ENCODE measurements at regions not wholly inside any gene's neighbourhood (a gene's known extent, or its start where the extent isn't known, plus 50 kb on each side); places are given as distances from the start of the nearest gene placed in this dataset.

DNA sequence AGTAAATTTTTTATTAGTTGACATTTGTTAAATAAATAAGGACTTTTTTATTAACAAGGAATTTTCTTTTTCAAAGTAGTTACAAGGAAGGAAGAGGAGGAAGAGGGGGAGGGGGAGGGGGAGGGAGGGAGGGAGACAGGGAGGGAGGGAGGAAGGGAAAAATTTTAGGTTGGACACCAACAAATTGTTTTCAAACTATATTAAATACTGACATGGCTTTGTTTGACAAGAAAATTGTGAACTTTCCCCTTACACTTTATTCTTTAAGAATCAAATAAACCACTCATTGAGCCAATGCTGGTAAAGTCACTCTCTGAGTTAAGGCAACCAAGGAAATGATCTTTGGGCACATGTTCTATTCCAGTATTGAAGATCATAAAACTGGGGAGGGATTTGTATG lies 115.7 kb upstream of the PPP2R3A start:
- TF ChIP-seq, protein P1, sequence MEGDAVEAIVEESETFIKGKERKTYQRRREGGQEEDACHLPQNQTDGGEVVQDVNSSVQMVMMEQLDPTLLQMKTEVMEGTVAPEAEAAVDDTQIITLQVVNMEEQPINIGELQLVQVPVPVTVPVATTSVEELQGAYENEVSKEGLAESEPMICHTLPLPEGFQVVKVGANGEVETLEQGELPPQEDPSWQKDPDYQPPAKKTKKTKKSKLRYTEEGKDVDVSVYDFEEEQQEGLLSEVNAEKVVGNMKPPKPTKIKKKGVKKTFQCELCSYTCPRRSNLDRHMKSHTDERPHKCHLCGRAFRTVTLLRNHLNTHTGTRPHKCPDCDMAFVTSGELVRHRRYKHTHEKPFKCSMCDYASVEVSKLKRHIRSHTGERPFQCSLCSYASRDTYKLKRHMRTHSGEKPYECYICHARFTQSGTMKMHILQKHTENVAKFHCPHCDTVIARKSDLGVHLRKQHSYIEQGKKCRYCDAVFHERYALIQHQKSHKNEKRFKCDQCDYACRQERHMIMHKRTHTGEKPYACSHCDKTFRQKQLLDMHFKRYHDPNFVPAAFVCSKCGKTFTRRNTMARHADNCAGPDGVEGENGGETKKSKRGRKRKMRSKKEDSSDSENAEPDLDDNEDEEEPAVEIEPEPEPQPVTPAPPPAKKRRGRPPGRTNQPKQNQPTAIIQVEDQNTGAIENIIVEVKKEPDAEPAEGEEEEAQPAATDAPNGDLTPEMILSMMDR (conservative IDR thresholded peaks at IDR 0.05; ENCODE audit: low read length), result no peak
- TF ChIP-seq EZH2phosphoT487 (IDR thresholded peaks at IDR 0.05; ENCODE audit: borderline replicate concordance, low read depth, low read length), result no peak
- DNase-seq (ENCODE audit: low spot score), result no peak
- intact Hi-C loops (cut with micrococcal nuclease; ENCODE audit: unreplicated experiment), result no loop called here
- Histone ChIP-seq H3K36me3 (ENCODE audit: insufficient read depth, low read length) (no peaks in the 10 kb centered on the region), H3K4me3 (ENCODE audit: low read depth, low read length, poor library complexity, severe bottlenecking) (no peak overlapping the region), H3K27ac (ENCODE audit: low read depth, low read length, poor library complexity, severe bottlenecking) (no peak overlapping the region), H2AFZ (ENCODE audit: low read length) (no peak overlapping the region), H3K9me3 (ENCODE audit: low read length) (no peaks in the 10 kb centered on the region), H3K9me2 (ENCODE audit: insufficient read depth, low read length) (no peaks in the 10 kb centered on the region), H3K4me1 (ENCODE audit: insufficient read depth, low read length, poor library complexity, severe bottlenecking) (no peaks in the 10 kb centered on the region), H4K20me1 (ENCODE audit: insufficient read depth, low read length) (no peaks in the 10 kb centered on the region; the same call in 1 of the 2 replicates), H3K4me2 (ENCODE audit: low read length) (no peak overlapping the region), H3K79me2 (ENCODE audit: insufficient read depth, low read depth, low read length) (no peaks in the 10 kb centered on the region)
- ChIA-PET CTCF (ENCODE audit: unreplicated experiment) (no interaction called here), POLR2A (no interaction called here)
- no TSS peak for BruUV-seq (replicated peaks)

DNA sequence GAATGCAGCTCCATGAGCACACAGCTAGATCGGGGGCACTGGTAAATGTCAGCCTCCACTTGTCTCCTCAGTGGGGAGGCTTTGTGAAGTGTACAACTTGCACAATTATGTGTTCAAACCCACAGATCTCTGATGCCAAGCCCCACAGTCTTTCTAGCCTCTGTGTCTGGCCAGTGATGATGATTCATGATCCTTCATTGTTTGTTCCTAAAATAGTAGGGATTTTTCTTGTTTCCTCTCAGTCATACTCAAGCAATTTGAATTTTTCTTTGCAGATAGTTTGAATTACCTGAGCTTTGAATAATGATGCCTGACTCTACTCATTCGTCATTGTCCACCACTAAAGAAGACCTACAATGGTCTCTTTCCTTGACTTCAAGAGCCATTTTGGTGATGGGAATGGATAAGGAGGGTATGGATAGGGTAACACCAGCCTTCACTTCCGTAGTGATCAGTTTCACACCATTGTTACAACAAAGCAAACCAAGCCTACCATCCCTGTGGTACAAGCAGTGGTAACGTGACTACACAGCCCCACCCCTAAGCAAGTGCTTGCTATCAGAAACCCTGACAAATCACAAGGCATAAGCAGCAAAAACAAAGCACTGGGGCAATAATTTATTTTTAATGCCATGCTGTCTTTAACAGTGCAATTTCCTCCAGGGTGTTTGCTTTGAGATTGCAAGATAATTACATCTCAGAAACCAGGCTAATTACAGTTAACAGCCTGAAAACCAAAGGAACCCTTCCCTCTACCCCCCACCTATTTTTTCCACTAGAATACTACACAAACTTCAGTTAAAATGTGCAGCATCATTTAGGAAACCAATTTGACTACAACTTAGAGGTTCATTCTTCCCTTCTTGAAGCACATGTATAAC lies 114.1 kb upstream of the PPP2R3A start:
- ChIA-PET POLR2A (interaction anchor here (0.8 kb wide), 1 partner anchor 156 kb away, joined by 4 read pairs; no protein-coding TSS in a partner anchor), CTCF (ENCODE audit: unreplicated experiment) (no interaction called here)
- Histone ChIP-seq H3K9me3 (ENCODE audit: low read length) (no peaks in the 10 kb centered on the region), H3K79me2 (ENCODE audit: insufficient read depth, low read depth, low read length) (no peaks in the 10 kb centered on the region), H3K36me3 (ENCODE audit: insufficient read depth, low read length) (no peaks in the 10 kb centered on the region), H3K27ac (ENCODE audit: low read depth, low read length, poor library complexity, severe bottlenecking) (no peak overlapping the region), H3K4me3 (ENCODE audit: low read depth, low read length, poor library complexity, severe bottlenecking) (no peak overlapping the region), H3K9me2 (ENCODE audit: insufficient read depth, low read length) (no peaks in the 10 kb centered on the region), H3K4me1 (ENCODE audit: insufficient read depth, low read length, poor library complexity, severe bottlenecking) (no peaks in the 10 kb centered on the region), H2AFZ (ENCODE audit: low read length) (no peak overlapping the region), H3K4me2 (ENCODE audit: low read length) (no peak overlapping the region), H4K20me1 (ENCODE audit: insufficient read depth, low read length) (no peaks in the 10 kb centered on the region; the same call in 1 of the 2 replicates)
- BruUV-seq (replicated peaks), result no TSS peak
- no peak for TF ChIP-seq EZH2phosphoT487 (IDR thresholded peaks at IDR 0.05; ENCODE audit: borderline replicate concordance, low read depth, low read length)
- TF ChIP-seq, protein P1 (conservative IDR thresholded peaks at IDR 0.05; ENCODE audit: low read length), result no peak
- intact Hi-C loops (cut with micrococcal nuclease; ENCODE audit: unreplicated experiment), result no loop called here
- DNase-seq (ENCODE audit: low spot score), result no peak

DNA sequence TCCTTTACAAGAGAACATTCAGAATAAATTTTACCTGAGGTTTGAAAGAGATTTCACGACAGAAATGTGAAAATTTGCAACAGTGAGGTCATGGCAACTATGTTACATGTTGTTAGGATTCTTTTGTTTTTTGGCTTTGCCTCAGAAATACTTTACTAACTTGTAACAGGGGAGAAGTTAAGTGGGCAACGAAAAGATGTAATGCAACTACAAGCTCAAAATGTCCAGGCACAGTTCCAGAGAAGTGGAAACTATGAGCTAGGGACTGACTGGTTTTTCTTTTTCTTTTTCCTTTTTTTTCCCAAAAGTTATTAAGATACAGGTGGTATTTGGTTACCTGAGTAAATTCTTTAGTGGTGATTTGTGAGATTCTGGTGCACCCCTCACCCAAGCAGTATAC lies 111.5 kb upstream of the PPP2R3A start:
- Histone ChIP-seq H3K36me3 (ENCODE audit: insufficient read depth, low read length) (no peaks in the 10 kb centered on the region), H3K9me2 (ENCODE audit: insufficient read depth, low read length) (no peaks in the 10 kb centered on the region), H2AFZ (ENCODE audit: low read length) (no peak overlapping the region), H3K4me1 (ENCODE audit: insufficient read depth, low read length, poor library complexity, severe bottlenecking) (no peaks in the 10 kb centered on the region), H3K4me3 (ENCODE audit: low read depth, low read length, poor library complexity, severe bottlenecking) (no peak overlapping the region), H3K79me2 (ENCODE audit: insufficient read depth, low read depth, low read length) (no peaks in the 10 kb centered on the region), H3K9me3 (ENCODE audit: low read length) (no peaks in the 10 kb centered on the region), H3K4me2 (ENCODE audit: low read length) (no peak overlapping the region), H3K27ac (ENCODE audit: low read depth, low read length, poor library complexity, severe bottlenecking) (no peak overlapping the region), H4K20me1 (ENCODE audit: insufficient read depth, low read length) (no peaks in the 10 kb centered on the region; the same call in 1 of the 2 replicates)
- no peak for TF ChIP-seq EZH2phosphoT487 (IDR thresholded peaks at IDR 0.05; ENCODE audit: borderline replicate concordance, low read depth, low read length)
- TF ChIP-seq, protein P1 (conservative IDR thresholded peaks at IDR 0.05; ENCODE audit: low read length), result no peak
- intact Hi-C loops (cut with micrococcal nuclease; ENCODE audit: unreplicated experiment), result no loop called here
- DNase-seq (ENCODE audit: low spot score), result no peak
- ChIA-PET CTCF (ENCODE audit: unreplicated experiment) (no interaction called here), POLR2A (interaction anchor here (1.3 kb wide), 1 partner anchor 36 kb away, joined by 3 read pairs; no protein-coding TSS in a partner anchor)
- BruUV-seq (replicated peaks), result no TSS peak

Data from OCI-LY7 (cell line).